HG03442 (cell line): ENCODE measurements at regions not wholly inside any gene's neighbourhood (a gene's known extent, or its start where the extent isn't known, plus 50 kb on each side); places are given as distances from the start of the nearest gene placed in this dataset.
"Not testable (repeated sequence)": the region's sequence is repeated elsewhere in the genome, so short reads cannot be mapped to it uniquely, and the experiment has no call there.

Source experiments
- ATAC-seq: cut with Tn5 transposase; IDR thresholded peaks from one replicate; pipeline ENCODE4 v1.9.1; 2021; ENCODE audit warnings: mild to moderate bottlenecking, moderate library complexity; ENCODE audit not compliant: unreplicated experiment

GRCh38 chr9:83191154-83191553, 128.2 kb upstream of the RASEF start:
- no peak for ATAC-seq

DNA sequence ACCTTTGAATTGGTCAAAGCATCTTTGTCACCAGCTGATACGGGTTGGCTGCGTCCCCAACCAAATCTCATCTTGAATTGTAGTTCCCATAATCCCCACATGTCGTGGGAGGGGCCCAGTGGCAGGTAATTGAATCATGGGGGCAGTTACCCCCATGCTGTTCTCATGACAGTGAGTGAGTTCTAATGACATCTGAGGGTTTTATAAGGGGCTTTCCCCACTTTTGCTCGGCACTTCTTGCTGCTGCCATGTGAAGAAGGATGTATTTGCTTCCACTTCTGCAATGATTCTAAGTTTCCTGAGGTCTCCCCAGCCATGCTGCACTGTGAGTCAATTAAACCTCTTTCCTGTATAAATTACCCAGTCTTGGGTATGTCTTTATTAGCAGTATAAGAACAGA, 126.1 kb upstream of the RASEF start:
- not testable (repeated sequence) for ATAC-seq

DNA sequence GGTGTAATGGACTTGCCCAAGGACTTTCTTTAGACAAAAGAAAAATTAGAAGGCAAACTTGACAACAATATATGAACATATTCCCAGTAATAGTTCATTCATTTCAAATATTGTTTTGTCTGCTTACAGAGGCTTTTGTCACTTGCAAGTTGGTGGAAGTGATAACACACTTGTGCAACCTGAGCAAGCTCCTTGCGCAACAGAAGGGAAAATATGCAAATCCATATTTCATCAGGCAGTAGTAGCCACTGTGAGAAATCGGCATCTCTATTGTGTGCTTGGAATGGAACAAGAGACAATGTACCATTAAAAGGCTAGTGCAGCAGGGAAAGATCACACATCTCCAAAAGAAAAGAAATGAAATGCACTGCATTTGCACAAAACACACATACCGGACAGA, 125.3 kb upstream of the RASEF start:
- ATAC-seq = no peak

DNA sequence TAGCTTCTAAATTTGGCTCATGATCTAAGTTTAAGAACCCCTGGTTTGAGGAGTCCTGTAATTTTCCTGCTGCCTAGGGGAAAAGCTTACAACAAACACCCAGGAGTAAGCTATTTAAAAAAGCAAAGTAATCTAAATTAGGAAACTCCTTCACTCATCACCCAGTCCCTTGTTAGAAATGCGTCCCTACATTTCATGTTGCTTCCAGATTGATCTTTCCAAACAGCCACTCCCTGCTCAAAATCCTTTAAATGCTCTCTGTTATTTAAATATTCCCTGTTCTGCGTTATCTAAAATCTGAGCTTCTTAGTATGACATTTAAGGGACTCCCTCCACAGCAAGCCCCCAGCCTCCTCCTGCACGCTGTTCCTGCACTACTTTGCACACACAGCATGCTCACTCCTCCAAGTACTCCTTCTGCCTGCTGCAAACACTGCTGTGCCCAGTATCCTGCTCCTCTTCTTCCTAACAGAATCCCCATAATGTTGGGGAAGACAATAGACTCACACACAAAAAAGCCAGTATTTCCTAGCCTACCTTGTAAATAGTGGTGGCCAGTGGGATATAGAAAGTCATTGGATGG, 123.3 kb upstream of the RASEF start:
- no peak for ATAC-seq

DNA sequence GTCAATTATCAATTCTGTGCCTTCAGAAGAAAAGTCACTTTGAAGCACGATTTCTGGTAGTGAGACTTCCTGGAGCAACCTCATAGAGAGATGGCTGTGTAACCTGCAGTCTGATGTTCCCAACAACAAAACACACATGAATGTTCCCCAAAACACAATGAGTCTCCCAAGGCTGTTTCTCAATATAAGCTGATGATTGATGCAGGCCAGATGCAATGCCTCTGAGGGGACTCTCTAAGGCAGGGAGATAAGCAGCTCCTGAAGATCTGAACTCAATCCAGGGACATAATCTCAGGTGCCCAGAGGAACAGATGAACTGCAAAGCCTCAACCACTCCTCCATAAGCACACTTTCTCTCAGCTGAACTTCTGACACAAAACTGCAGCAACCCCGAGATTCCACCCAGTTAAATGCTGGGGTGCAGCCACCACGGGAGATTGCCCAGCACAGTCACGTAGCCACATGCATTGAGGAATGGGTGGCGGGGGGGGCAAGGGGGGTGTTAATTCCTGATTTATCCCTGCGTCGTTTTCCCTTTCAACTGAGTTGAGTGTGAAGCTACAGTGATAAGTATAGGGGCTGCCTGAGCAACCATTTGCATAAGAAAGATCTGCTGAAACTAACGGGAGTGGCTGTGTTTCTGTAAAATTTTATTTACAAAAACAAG, 122.7 kb upstream of the RASEF start:
- ATAC-seq = no peak

- ATAC-seq = no peak
These were observed 120.7 kb upstream of the RASEF start for GRCh38 chr9:83183621-83184020.

- no peak for ATAC-seq
These were observed 119.1 kb upstream of the RASEF start for GRCh38 chr9:83182071-83182470.

DNA sequence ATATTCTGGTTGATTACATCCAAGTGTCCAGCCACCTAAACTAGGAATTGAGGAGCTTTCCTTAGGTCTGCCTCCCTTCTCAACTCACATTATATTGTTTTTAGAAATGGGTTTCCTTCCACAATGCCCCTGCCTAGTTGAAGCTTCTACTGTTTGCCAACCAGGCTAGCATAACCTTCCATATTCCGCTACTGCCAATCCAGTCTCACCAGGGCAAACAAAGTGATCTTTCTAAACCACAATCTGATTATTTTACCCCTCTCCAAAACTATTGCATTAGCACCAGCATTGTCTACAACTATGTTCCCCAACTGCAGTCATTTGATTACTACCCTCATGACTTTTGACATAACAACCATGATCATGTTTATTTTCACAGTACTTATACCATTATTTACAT, 115.8 kb upstream of the RASEF start:
- ATAC-seq = no peak

DNA sequence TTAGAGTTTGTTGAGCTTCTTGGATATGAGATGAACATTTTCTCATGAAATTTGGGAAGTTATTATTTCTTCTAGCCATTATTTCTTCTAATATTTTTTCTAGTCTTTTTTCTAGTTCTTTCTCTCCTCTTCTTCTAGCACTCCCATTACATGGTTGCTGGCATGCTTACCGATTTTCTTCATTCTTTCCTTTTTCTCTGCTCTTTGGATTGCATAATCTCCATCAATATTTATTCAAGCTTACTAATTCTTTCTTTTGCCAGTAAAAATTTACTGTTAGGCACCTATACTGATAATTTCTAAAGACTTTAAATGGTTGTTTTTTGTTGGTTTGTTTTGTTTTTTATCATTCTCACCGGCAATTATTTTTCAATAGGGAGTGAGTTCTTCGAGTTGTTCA, 114.8 kb upstream of the RASEF start:
- ATAC-seq = no peak

DNA sequence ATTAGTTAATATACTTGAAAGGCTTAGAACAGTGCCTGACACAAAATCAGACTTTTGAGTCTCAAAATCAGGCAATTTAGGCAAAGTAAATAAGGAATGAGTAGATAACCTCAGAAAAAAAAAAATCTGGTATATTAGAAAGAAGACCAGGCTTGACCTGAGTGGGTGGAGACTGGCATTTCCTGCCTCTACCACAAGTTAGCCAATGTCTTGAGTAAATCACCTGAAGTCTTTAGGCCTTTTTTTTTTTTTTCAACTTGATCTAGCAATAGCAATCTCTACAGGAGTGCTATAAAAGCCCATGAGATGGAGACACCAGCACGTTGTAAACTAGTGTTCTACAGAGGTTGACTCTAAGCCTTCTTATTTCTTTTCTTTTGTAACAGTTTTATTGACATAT, 104.2 kb upstream of the RASEF start:
- no peak for ATAC-seq

- ATAC-seq = no peak
These were observed 103.4 kb upstream of the RASEF start for GRCh38 chr9:83166372-83166771.

- no peak for ATAC-seq
These were observed 92.8 kb upstream of the RASEF start for GRCh38 chr9:83155733-83156132.

- peak; percentile 35 for ATAC-seq
These were observed 91.9 kb upstream of the RASEF start for GRCh38 chr9:83154821-83155220.

DNA sequence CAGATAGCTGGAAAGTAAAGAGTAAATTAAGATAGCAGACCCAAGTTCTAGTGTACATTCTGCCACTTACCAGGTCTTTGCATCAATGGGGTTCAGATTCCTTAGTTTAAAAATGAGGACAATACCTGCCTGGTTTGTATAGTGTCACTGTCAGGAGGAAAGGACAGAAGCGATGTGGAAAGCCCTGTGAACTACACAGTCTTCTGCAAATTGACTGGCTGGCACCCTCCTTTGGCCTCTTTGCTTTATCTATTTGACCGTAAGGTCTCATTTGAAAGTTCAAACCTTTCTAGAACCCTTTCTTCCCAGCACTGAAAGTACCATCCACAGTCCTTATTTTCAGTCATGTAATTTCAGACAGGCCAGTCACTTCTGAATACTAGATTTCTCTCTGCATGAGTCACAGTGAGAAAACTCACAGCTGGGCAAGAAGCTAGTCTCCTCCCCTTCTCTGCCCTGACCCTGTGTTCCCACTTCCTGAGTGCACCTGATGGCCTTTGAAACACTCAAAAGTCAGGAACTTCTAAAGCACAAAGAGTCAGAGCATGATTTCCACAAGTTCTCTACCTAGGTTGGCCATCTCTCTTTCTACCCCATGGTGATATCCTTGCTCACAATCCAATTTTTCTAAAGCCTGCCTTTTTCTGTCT, 91.3 kb upstream of the RASEF start:
- ATAC-seq = peak; percentile 98

GRCh38 chr9:83153030-83153429, 90.1 kb upstream of the RASEF start:
- no peak for ATAC-seq

- no peak for ATAC-seq
These were observed 88.7 kb upstream of the RASEF start for GRCh38 chr9:83151627-83152137.

DNA sequence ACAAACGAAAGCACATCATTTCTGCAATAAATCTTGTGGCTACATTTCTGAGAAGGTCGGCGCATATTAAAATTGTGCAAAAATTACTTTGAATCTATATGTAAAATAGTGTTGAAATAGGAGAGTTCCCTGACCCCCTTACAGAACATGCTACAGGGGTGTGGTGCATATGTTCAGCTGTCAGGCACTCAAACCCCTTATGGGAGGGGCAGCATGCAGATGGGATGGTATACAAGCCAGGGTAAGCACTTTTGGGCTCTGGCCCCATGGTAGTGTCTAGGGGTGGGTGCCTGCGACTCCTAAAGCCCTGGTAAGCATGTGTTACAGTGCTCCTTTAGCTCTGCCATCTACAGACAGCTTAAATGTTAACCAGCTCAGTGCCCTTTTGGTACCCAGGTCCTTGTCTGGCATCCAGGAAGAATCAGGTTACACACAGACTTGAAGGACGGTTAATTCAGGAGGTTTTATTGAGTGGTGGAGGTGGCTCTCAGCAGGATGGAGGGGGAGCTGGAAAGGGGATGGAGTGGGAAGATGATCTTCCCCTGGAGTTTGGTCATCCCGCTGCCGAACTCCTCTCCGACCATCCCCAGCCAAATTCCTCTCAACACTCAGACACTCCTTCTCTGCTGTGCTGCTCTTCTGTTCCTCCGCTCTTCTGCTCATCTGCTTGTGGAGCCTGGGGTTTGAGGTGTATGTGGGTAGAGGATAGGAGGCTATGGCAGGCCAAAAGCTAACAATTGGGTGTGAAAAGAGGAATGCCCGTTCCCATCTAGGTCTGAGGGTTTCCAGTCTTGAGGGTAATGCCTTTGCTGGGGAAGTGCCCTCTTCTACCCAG, 84.6 kb upstream of the RASEF start:
- no peak for ATAC-seq

DNA sequence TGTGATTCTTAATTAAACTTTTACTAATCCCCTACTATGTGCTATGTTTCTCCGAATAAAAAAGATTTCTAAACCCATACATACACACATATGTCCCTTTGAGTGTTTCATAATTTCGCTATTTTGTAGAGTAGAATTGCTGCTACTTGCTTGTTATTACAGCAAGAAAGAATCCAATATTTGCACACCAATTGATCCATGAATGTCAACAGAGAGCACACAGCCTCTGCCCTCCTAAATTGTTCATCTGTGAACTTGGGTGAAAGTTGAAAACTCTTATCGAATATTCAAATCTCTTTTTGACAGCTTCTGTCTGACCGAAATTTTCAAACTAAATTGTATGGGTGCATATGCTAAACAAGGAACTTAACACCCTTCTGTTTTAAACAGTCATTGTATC, 83.4 kb upstream of the RASEF start:
- no peak for ATAC-seq

DNA sequence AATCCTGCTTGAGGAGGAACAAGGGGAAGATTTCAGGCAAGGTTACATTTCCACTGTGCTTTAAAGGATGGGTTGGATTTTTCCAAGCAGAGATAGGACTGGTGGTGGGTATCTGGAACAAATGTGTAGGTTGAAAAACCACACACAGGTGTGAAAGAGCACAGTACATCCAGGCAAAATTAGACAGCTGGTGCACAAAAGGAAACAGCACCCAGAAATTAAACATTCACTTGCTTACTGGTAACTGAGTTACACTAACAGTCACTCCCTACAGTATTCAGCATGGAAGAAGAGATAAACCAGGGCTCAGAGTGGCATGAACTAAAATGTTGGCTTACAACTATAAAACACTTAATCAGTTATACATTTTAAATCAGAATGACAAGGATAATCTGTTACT, 81.5 kb upstream of the RASEF start:
- ATAC-seq = no peak

DNA sequence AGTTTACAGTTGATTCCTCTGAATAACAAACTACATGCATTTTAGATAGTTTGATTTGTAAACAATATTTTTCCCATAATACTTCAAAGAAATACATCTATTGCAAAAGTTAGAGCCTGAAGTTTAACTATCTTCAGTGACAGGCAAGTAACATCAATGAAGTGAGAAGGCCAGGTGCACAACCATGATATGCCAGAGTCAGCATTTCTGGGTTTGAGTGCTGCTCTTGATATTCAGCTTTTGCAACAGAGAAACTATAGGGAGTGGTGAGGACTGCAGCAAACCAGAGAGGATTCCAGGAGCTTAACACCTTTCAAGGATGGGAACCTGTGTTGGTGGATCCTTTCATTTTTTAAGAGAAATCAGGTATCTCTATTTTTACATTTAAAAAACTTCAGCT, 79.4 kb upstream of the RASEF start:
- ATAC-seq = no peak

- no peak for ATAC-seq
These were observed 78.9 kb upstream of the RASEF start for GRCh38 chr9:83141887-83142286.
